Amygdala (tissue), 56 donors: ENCODE measurements at regions not wholly inside any gene's neighbourhood (a gene's known extent, or its start where the extent isn't known, plus 50 kb on each side); places are given as distances from the start of the nearest gene placed in this dataset.

ENCODE experiments used
- DNase-seq, 56 donors: peaks; one replicate each; lab custom pipeline; 2025; lab: John Stamatoyannopoulos, UW

DNA sequence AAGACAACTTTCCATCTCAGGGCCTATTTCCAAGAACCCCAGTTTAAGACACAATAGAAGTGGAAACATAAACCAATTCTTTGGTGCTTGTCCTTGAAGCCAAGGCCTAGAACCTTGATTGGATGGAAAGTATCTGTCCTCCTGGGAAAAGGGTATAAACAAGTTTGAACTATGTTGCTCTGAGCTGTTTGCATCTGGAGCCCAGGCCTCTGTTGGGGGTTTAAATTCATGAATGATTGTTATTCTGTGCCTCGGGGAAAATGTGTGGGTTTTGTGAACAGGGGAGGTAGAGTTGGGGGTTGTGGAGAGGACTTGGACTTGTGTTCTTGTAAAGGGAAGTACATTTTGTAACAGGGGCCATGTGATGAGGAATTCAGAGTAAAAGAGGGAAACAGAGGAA is 406.1 kb downstream of the SLC4A3 start:
- no peak for DNase-seq

DNA sequence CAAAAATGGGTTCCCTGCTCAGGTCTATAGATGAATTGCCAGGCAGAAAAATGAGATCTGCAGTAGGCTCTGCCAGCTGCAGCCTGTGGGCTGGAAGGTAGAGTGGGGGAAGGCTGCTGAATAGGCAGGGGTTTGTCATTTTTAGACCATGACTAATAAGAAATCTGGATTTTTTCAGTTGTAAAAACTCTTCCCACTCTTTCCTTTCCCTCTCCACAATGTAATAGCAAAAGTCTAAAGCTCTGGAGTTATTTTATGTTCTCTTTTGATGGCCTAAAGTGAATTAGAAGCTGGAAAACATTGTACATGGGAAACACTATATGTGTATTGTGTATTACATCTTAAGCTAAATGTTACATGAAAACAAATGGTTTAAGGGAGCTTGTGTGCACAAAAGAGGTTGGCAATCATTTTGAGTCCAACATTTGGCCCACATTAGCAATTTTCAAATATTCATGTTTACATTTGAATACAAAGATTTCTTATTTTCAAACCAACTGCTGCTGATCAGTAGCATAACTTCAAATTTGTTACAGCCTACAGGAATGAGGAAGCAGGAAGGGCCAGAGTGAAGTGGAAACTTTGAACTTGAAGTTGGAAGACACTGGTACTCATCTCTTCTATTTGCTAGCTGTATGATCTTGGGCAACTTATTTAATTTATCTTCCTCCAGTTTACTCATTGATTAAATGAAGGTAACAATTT is 407.1 kb downstream of the SLC4A3 start:
- DNase-seq, result peak in 9 of 56 donors; percentile 2 to 14 (median 7)

DNA sequence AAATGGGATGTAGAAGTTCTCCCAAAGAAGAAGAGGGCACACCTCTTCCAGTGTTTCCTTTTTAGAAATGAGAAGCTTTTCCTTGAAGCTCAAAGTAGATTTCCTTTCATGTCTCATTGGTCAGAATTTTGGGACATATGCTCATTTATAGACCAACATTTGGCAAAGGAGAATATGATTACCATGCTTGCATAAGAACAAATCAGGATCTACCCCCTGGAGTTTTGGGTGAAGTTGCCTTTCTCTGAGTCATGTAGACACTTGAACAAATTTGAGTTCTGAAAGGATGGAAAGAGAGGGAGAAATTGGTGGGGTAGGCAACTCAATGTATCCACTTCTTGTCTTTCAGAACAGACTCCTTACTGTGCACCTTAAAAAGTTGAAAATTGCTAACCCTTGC is 409.0 kb downstream of the SLC4A3 start:
- DNase-seq, result no peak

DNA sequence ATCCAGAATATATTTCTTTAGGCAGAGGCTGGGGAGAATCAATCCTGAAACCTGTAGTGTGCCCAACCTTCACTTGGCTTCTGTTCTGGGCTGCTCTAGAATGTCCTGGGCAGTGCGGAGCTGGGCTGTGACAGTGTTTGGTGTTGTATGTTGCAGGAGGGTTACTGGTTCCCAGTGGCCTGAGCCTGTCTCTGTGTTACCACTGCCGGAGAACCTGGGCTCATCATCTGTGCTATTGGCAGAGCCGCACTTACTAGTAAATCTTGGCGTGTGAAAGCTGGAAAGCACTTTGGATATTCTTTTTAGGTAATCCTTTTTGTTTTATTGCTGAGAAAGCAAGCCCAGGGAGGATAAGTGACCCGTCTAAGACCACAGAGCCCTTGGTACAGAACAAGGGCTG is 412.9 kb downstream of the SLC4A3 start:
- no peak for DNase-seq

DNA sequence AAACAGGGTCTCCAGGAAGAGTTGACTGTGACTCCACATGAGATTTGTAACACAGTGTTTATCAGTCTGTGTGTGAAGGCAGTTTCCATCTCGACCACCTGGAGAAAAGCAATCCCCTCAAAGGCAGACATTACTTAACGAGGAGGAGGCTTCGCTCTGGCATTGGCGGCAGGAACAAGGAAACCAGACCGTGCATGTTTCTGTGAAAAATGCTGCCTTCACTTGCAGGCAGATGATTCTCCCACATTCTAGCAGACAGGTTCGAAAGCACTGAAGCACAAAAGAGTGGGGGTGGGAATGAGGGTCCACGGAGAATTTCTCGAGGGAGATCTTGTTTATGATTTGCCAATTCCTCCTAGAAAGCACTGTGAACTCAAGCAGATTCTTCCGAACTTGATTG is 414.0 kb downstream of the SLC4A3 start:
- DNase-seq, result no peak

DNA sequence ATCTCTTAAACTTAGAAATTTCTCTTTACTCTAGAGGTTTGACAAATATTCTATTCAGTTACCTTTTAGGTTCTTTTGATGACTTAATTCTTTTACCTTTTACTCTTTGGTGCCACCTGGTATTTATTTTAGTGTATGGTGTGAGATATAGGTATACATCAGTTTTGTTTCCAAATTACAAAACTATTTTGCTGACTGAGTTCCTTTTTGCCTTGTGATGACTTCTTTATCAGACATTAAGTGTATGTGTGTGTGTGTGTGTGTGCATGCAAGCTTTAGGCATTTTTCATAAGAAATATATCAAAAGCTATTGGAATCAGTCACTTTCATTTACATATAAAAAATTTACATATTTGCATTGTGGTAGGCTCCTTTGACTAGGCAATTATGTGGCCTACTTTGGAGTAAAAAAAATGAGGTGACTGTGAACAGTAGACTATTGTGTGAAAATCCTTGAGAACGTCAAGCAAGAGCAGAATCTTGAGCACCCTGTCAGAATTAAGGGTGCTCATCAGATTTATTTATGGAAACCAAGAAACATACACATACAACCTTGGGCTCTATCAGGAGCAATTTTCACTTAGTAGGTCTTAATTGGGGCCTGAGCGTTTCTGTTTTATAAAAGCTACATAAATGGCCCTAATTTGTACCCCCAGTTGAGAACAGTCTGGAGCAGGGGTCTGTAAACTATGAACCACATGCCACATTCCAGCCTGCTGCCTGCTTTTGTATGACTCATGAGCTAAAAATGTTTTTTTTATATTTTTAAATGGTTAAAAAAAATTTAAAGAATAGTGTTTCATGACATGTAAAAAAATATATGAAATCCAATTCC is 415.9 kb downstream of the SLC4A3 start:
- DNase-seq, result no peak

DNA sequence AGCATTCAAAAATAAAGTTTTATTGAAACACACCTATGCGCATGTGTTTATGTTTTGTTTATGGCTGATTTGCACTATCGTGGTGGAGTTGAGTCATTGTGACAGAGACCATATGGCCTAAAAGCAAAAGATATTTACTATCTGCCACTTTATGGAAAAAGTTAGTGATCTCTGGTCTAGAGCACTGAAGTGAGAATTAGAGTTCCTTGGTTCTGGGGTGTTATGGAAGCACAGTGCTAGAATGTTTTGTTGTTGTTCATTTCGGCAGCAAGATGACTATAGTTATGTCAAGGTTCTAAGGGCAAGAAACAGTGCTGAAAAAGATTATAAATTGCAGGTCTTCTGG is 416.5 kb downstream of the SLC4A3 start:
- DNase-seq, result no peak

DNA sequence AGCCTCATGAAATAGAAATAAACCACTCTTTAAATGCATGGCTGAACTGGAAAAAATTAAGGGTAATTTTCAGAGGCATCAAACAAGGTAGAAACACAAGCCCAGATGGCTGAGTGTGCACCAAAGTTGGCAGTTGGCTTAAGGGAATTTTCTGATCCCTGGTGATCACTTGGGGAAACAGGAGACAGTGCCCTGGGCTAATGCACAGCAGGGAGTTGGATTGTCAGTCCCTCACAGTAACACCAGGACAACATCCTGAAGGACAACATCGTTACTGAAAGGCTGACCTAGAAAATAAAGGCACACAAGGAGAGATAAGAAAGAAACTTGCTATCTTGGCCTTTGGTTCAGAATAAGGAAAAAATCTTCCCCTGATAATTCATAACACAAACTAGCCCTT is 417.0 kb downstream of the SLC4A3 start:
- no peak for DNase-seq

DNA sequence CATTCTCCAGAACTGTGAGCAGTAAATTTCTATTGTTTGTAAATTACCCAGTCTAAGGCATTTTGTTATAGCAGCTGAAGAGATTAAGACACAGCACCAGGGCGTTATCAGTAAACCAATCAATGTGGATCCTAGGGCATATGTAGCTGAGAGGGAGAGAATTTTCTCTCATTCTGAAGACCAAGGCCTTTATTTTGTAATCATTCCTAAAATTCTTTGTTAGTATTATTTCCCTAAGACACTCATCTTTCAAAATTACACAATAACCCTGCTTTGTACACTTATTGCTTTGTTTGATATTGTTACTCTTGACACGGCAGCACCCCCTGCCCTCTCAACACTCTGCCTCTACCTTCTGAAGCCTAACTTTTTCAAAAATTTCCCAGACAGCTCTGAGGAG is 419.1 kb downstream of the SLC4A3 start:
- DNase-seq, result no peak

DNA sequence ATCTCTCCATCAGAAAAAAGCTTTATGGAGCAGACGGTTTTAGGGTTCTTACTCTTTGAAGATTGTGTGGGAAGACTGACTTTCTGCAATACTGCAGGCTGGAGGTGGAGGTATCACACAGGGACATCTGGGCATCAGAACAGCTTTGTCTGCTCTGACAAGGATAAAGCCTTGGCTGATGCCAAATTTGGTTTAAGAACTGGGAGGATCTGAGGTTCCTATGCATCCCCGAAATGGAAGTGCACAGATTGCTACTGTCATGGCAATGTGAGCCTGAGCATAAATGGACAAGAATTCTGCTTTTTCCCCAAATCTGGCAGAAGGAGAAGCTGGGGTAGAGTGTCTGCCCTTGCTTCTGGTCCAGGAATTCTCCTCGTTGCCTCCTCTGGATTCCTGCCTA is 424.3 kb downstream of the SLC4A3 start:
- DNase-seq, result peak in 15 of 56 donors; percentile 3 to 58 (median 8)

DNA sequence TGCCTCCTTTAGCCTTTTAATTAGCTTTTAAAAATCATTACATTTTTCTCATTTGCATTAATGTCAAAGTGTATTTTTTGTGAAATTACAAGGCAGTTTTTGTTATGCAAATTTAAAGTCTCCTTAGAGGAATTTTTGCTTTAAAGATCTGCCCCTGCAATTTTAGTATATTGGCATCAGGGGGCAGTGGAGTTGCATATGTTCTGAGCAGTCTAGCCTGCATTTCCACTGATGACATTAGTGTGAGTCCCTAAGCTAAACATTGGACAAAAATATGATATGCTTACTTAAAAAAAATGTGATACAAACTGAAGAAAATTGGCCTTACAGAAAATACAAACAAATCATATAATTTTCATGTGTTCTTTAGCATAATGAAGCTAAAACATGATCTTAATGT is 426.5 kb downstream of the SLC4A3 start:
- DNase-seq, result no peak

DNA sequence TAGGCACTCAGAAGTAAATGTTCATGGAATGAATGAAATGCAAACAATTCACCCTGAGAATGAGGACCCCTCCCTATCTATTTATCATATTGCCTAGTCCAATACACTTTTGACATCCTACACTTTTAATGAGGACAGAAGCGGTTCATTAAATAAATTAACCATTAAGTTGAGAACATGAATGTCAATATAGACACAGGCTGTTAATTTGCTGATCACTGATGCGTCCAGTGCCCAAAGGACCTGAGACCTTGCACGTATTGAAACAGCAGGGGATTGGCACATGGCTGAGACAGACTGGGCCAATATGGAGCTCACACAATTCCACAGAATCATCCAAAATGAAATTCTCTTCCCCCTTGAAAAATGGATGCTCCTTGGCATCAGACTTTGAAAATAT is 430.0 kb downstream of the SLC4A3 start:
- no peak for DNase-seq

DNA sequence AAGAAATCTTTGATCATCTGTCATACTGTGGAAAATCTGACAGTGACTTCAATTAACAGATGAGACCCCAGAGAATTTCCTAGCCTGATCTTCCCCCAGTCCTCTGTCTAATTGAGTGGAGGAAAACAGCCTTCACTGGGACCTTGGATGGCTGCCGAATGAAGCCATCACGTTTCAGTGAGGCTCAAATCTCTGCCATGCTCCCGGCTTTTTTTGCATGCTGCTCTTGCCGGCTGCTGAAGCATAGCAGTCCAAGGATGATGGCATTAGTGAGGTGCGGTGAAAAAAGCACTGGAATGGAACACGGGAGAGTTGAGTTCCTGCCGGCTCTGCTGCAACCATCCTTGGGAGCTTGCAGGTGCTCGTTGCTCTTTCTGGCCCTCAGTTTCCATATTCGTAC is 430.5 kb downstream of the SLC4A3 start:
- DNase-seq, result no peak

DNA sequence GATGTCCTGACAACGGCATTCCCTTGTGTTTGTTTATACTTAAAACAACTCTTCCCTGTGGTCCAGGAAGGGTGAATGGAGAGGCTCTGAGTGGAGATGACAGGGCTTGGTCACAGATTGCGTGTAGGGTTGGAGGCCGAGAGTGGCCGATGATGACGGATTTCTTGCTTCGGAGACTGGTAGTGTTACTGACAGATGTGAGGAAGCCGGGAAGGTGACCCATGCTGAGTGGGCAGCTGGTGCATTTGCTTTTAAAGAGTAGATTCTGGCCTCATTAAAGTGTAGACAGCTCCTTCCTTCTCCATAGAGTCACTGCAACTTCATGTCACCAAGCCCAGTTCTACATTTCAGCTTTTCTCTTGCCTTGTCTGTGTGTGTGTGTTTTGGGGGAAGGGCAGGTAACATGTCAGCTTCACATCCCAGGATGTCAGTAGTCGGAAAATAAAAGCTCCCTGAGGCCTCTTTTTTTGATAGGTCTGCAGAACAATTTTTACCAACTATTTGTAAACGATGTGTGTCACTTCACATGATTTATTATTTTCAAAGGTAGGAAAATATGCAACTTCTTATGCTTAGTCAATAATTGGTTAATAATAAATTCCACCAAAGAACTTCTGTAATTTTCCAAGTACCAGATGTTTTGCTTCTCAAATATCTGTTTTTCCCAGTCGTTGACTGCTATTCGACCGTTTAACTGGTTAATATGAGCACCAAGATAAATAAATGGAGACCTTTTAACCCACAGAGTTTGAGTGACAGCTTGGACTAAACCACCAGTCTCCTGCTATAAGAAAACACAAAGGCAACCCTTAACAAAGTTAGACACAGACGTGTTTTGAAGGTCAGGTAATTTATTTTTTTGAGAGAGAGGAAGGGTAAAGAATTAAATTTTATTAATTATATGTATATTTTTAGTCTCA is 436.9 kb downstream of the SLC4A3 start:
- no peak for DNase-seq

DNA sequence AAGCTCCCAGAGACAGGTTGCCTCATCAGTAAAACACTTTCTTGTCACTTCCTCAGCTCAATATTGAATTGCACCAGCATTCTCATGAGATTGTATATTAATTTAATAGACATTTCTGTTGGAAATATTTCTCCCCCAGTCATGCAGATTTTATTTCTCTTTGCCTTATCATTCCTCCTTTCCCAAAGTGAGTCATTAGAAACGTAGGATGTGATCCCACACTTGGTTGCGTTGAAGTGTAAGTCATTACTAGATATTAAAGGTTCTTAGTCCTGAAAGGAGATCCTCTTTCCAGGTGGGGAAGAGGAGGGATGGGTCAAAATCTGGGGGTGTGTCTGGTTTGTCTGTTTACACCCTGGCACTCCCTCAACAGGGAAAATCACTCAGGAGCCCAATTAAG is 438.2 kb downstream of the SLC4A3 start:
- DNase-seq, result no peak

DNA sequence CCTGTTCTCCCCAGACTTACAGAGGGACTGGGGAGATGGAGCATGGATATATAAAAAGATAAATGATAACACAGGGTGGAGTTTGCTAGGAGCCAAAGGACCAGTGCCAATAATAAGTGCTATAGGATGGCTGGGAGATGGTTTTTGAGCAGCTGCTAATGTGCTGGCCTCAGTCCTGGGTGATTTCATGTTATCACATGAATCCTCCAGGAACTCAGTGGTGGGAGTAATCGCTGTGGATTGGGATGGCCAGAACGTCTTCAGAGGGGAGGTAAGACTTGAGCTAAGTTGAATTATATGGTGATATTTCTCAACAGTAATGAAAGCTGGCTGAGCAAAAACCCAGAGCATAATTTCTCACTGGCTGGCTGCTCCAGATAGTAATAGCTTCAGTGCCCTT is 441.4 kb downstream of the SLC4A3 start:
- no peak for DNase-seq

DNA sequence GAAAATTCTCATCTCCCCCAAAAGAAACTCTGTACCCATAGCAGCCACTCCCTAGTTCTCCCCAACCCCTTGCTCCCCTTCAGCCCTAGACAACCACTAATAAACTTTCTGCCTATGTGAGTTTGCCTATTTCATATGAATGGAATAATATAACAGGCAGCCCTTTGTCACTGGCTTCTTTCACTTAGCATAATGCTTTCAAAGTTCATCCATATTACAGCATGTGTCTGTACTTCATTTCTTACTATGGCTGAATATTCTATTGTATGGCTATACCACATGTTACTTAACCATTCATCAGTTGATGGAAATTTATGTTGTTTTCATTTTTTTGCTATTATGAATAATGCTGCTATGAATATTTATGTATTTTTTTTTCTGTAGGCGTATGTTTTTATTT is 442.9 kb downstream of the SLC4A3 start:
- no peak for DNase-seq

DNA sequence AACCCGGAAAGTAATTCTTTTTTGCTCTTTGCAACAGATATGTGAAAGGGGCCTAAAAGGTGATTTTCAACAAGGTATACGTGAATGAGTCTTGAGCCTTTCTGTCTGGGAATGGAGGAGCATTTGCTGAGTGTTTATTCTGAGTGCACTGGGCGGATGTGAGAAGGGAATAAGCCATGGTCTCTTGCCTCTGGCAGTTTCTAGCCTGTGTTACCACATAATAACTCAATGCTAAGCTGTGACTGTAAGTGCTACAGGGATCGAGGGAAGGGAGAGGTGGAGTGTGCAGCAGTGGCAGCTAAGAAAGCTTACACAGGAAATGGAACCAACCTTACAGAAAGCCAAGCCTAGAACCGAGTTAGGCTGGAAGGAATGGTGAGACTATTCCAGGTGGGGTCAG is 444.3 kb downstream of the SLC4A3 start:
- no peak for DNase-seq

DNA sequence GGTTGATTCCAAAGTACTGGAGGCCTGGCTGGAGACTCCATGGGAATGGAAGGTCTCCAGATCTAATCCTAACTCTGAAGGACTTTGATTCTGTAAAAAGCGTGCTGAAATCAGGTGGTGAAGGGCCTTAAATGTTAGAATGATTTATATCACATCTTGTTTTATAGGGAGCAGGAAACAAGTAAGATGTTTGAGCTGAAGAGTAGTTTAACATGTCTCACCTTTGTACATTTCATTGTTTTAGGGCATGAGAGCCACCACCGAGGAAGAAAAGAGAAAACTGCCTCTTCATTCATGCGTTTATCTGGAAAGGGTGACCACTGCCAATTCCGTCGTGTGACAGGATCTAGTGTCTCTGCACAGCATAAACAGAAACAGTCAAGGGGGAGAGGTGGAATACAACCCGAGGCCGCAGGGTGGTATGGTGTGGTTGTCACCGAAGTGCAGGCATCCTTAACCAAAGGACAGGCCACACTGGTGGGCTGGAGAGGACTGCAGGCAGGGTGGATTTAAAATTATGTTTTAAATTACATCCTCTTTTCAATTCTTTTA is 445.3 kb downstream of the SLC4A3 start:
- DNase-seq, result no peak

DNA sequence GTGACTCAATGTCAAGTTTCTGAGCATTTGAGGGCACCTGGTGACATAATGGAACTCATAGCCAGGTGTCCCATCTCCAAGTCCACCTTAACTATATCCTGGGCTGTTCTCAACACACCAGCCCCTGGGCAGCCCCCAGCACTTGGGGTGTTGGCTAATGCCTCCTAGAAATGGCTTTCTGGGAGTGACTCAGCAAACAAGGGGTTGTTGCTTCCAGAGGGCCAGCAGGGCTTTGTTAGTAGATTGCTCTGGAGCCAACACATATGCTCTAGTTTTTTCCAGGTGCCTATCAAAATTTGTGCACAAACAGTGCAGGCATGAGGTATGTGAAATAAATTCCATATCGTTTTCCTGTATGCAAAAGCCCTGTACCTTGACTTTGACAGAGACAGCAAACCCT is 448.4 kb downstream of the SLC4A3 start:
- DNase-seq, result no peak

DNA sequence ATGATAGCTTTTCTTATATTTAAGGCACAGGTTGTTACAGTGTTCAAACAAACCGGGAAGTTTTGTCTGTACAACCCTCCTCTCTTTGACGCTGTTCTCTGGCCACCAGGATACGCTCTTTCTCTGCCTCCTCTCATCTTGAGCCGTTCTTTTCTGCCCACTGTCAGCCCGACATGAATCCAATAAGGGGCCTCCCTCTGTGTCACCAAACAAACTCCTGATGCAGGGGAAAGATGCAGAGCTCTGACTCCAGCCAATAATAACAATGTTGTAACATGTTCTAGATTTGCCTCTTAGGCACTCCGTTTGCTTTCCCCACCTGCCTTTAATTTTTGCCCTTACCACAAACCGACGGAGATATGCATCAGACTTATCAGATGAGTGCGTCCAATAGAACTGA is 449.3 kb downstream of the SLC4A3 start:
- DNase-seq, result no peak
